ENCODE measurements at regions not wholly inside any gene's neighbourhood (a gene's known extent, or its start where the extent isn't known, plus 50 kb on each side); places are given as distances from the start of the nearest gene placed in this dataset.

DNA sequence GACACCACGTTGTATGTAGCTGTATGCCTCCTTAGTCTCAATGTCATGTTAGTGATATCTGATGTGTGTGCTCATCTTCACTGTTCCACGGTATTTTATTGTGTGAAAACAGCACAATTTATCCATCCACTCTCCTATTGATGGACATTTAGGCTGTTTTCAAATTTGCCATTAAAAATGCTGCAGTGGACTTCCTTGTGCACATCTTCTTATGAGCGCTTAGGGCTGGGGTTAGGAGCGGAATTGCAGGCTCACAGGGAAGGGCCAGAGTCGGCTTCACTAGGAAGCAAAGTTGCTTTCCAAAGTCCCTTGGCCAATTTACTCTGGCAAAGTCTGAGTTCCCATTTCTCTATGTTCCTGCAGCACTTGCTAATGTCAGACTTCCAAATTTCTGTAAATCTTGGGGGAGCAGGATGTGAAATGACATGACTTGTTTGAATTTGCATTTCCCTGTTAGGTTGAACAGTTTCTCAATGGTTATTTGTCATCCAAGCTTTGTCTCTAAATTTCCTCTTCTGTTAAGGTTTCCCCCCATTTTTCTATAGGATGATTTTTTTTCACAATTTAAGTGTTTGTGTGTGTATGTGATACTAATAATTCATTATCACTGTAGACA is 75.4 kb downstream of the MYEOV start:
- no peak for DNase-seq (ENCODE audit: low read depth, low spot score)
- no peak overlapping the region for H3K4me3 ChIP-seq (ENCODE audit: low read depth, low read length)
- in situ Hi-C loops (cut with HindIII; ENCODE audit: low sequenced_read_pairs) = loop anchor here (10.0 kb wide), 1 partner anchor 75 kb away; no protein-coding TSS in a partner anchor
- TF ChIP-seq, protein P1, sequence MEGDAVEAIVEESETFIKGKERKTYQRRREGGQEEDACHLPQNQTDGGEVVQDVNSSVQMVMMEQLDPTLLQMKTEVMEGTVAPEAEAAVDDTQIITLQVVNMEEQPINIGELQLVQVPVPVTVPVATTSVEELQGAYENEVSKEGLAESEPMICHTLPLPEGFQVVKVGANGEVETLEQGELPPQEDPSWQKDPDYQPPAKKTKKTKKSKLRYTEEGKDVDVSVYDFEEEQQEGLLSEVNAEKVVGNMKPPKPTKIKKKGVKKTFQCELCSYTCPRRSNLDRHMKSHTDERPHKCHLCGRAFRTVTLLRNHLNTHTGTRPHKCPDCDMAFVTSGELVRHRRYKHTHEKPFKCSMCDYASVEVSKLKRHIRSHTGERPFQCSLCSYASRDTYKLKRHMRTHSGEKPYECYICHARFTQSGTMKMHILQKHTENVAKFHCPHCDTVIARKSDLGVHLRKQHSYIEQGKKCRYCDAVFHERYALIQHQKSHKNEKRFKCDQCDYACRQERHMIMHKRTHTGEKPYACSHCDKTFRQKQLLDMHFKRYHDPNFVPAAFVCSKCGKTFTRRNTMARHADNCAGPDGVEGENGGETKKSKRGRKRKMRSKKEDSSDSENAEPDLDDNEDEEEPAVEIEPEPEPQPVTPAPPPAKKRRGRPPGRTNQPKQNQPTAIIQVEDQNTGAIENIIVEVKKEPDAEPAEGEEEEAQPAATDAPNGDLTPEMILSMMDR (IDR thresholded peaks at IDR 0.05; ENCODE audit: low read depth, low read length) = no peak

DNA sequence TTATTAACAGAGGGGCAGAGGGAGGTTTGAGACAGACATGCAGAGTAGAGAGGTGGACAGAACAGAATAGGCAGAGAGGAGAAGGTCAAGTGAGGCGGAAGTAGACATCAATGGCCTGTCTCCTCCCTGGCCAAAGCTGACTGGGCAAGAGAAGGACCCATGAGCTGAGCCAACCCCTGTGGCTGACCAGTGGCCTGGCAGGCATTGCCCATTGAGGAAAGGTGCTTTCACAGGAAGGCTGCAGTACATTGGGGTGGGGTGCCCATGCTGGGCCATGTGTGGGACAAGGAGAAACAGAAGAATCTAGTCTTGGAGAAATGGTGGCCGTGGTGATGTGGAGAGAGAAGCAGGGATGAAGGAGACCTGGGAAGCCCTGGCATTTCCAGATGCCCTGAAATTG is 76.0 kb downstream of the MYEOV start:
- in situ Hi-C loops (cut with HindIII; ENCODE audit: low sequenced_read_pairs) = loop anchor here (10.0 kb wide), 1 partner anchor 75 kb away; no protein-coding TSS in a partner anchor
- H3K4me3 ChIP-seq (ENCODE audit: low read depth, low read length) = no peak overlapping the region
- DNase-seq (ENCODE audit: low read depth, low spot score) = no peak
- TF ChIP-seq, protein P1 (IDR thresholded peaks at IDR 0.05; ENCODE audit: low read depth, low read length) = no peak

DNA sequence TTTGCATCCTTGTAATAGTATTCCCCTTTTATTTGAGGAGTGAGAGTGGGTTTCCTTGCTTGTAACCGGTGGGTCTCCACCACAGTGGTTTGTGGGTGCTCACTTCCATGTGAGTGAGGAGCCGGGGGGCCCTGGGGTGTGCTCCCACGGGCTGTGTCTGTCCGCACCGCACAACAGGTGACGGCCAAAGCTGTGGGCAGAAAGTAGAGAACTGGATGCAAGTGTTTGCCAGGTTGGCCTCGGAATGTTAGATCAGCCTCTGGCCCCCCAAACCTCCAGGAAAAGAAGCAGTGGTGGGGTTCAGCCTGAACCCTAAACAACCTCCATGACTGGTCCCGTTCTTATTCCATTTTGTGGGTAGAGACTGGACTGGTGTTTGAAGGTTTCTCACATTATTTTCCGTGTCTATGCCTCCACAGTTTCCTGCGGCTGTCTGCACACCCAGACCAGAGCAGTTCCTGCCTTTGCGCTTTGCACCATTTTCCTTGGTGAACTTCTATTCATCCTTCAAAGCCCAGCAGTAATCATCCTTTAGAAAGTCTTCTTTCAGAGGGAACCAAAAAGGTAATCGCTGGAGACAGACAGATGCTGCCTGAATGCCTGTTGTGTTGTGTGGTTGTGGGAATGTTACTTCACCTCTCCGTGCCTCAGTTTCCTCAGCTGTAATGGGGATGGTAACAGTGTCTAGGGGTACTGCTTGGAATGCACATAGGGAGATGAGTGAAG is 77.2 kb downstream of the MYEOV start:
- in situ Hi-C loops (cut with HindIII; ENCODE audit: low sequenced_read_pairs) = no loop called here
- TF ChIP-seq, protein P1 (IDR thresholded peaks at IDR 0.05; ENCODE audit: low read depth, low read length) = no peak
- DNase-seq (ENCODE audit: low read depth, low spot score) = no peak
- H3K4me3 ChIP-seq (ENCODE audit: low read depth, low read length) = no peak overlapping the region

DNA sequence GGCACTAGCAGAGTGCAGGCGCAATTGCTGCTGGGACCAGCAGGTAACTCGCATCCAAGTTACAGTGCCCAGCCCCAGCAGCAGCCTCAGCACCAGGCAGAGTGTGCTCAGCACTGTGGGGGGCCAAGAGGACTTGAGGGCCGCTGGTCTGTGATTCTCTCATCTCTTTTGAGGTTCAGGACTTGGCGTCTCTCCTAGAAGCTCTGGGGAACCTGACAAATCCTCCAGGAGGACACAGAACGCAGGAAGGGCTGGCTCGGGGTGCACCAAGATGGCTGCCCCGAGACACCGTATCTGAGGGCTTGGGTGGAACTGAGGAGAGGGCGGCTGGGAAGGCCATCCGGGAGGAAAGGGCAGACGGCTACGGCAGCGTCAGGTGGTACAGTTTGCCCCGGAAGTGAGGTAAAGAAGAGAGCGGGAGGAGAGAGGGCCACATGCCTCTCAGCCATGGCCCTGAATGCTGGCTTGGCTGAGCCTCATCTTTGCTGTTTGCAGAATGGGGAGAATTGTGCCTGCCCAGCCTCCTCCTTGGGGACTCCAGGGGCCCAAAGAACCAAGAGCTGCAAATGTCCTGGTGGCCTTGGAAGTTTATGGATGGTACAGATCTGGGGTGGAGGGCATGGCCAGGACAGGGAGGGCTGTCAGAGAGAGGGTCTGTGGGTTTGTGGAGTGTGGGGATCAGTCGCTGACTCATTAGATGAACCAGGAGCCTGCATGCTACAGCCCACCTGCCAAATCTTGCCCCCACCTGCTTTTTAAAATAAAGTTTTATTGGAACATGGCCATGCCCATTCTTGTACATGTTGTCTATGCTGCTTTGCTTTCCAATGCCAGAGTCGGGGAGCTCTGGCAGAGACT is 78.0 kb downstream of the MYEOV start:
- no peak overlapping the region for H3K4me3 ChIP-seq (ENCODE audit: low read depth, low read length)
- in situ Hi-C loops (cut with HindIII; ENCODE audit: low sequenced_read_pairs) = no loop called here
- TF ChIP-seq, protein P1 (IDR thresholded peaks at IDR 0.05; ENCODE audit: low read depth, low read length) = no peak
- no peak for DNase-seq (ENCODE audit: low read depth, low spot score)

- in situ Hi-C loops (cut with HindIII; ENCODE audit: low sequenced_read_pairs) = no loop called here
- TF ChIP-seq, protein P1 (IDR thresholded peaks at IDR 0.05; ENCODE audit: low read depth, low read length) = no peak
- DNase-seq (ENCODE audit: low read depth, low spot score) = no peak
These were observed 78.8 kb downstream of the MYEOV start for GRCh38 chr11:69372589-69373250.

DNA sequence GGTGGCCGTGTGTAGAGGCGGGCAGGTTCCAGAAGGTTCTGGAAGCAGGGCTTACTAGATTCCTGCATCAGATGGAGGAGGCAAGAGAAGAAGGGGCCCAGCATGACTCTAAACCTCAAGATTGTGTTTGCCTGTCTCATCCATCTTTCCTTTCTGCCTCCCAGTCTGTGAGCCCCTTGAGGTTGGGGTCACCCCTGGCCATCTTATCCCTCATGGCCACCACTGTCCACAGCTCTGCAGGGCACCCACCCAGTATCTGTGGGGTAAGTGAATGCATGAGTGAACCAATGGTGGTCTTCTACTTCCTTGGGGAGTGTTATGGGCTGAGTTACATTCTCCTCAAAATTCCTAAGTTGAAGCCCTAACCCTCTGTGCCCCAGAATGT is 79.3 kb downstream of the MYEOV start:
- H3K4me3 ChIP-seq (ENCODE audit: low read depth, low read length) = no peak overlapping the region
- in situ Hi-C loops (cut with HindIII; ENCODE audit: low sequenced_read_pairs) = no loop called here
- no peak for DNase-seq (ENCODE audit: low read depth, low spot score)
- TF ChIP-seq, protein P1 (IDR thresholded peaks at IDR 0.05; ENCODE audit: low read depth, low read length) = no peak

More at GRCh38 chr11:69372589-69373250, 78.8 kb downstream of the MYEOV start:
- no peak overlapping the region for H3K4me3 ChIP-seq (ENCODE audit: low read depth, low read length)

All from astrocyte of the spinal cord (primary cell).